ENCODE measurements at regions not wholly inside any gene's neighbourhood (a gene's known extent, or its start where the extent isn't known, plus 50 kb on each side); places are given as distances from the start of the nearest gene placed in this dataset.

DNA sequence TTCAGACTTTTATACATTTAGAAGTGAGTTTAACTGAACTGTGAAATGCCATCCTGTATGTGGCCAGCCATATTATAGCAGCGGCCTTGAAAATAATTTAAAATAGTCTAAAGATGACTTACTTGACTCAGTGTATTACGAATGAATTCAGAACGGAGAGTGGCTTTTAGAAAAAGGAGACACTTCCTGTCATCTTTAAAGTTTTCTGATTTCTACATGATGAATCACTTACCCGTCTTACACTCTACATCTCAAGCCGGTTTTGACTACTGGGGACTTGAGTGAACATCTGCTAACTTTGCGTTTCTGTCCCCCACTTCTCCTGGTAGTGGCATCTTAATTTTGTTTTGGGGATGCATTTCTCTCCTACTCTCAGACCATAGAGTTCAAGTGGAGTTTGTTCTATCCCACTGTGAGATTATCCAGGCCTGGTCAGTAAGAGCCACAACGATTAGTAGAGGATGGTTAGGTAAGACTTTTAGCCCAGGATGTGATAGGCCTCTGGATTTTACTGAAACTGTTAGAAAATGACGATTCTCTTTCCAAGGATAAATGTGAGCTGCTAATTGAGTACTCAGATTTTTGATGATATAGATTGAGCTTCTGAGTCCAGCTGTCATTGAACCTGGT, 175.4 kb upstream of the CADPS start:
- H4K5ac ChIP-seq (ENCODE audit: insufficient read length, low read depth, low read length): no peak overlapping the region
- H3K14ac ChIP-seq (ENCODE audit: insufficient read length): no peak overlapping the region
- H3K23ac ChIP-seq (ENCODE audit: insufficient read length): no peak overlapping the region
- no peak overlapping the region for H4K8ac ChIP-seq (ENCODE audit: extremely low read depth, insufficient read depth, low read length)
- no peak overlapping the region for H3K4me3 ChIP-seq (ENCODE audit: extremely low read depth in 1 of 4, insufficient read depth in 2 of 4, low read depth in 3 of 4, low read length in 4 of 4)
- 80% methylated on average over 8 of the region's 8 CpGs; no CpG with 5 or more reads in 1 of the 2 experiments for WGBS, 2 experiments (ENCODE audit: extremely low coverage in 1 of 2, insufficient coverage in 1 of 2, insufficient read length in 1 of 2, insufficient replicate concordance in 2 of 2, low coverage in 1 of 2, low lambda C conversion rate in 2 of 2, missing lambda C conversion rate in 1 of 2)
- FAIRE-seq: no peak
- no peak for DNase-seq (ENCODE audit: low read depth in 1 of 2, low spot score in 2 of 2)
- H2AK5ac ChIP-seq (ENCODE audit: low read depth, low read length): no peak overlapping the region
- H2AFZ ChIP-seq (ENCODE audit: low read length): no peak overlapping the region
- H3K9me3 ChIP-seq (ENCODE audit: insufficient read depth in 2 of 2, low read depth in 1 of 2, low read length in 1 of 2): no peaks in the 10 kb centered on the region
- H3K4ac ChIP-seq (replicated peaks; ENCODE audit: insufficient read length, low read depth, low read length): no peak overlapping the region
- no peak for TF ChIP-seq KDM4A (IDR thresholded peaks at IDR 0.05; ENCODE audit: low read depth, low read length, severe bottlenecking)
- no peak for TF ChIP-seq RFX5 (IDR thresholded peaks at IDR 0.05; ENCODE audit: borderline replicate concordance, low read depth, low read length)
- no peak for TF ChIP-seq USF2 (IDR thresholded peaks at IDR 0.05; ENCODE audit: low read length)
- TF ChIP-seq CREB1 (IDR thresholded peaks at IDR 0.05): no peak
- TF ChIP-seq NANOG (IDR thresholded peaks at IDR 0.05; ENCODE audit: insufficient read depth, low read depth, low read length, poor library complexity, severe bottlenecking): no peak
- TF ChIP-seq POLR2A (IDR thresholded peaks at IDR 0.05; ENCODE audit: control extremely low read depth in 1 of 2, low read depth in 2 of 2, low read length in 2 of 2): no peak
- TF ChIP-seq ATF2 (IDR thresholded peaks at IDR 0.05; ENCODE audit: low read length): no peak
- H3K18ac ChIP-seq (ENCODE audit: extremely low read depth, low read length): no peak overlapping the region
- ChIA-PET CTCF (ENCODE audit: partially characterized antibody) (no interaction called here), POLR2A (ENCODE audit: partially characterized antibody) (interaction anchor here (1.7 kb wide), 1 partner anchor 7 kb away, joined by 4 read pairs; no protein-coding TSS in a partner anchor)
- no peak overlapping the region for H2BK120ac ChIP-seq (replicated peaks; ENCODE audit: low read depth, low read length)
- H2BK20ac ChIP-seq (ENCODE audit: low read length): no peak overlapping the region
- no peak overlapping the region for H3K4me2 ChIP-seq (ENCODE audit: insufficient read depth in 1 of 2, low read depth in 2 of 2, low read length in 2 of 2)
- H2BK15ac ChIP-seq (ENCODE audit: low read length): no peak overlapping the region
- H3K4me1 ChIP-seq (replicated peaks in 1 of 4; ENCODE audit: control insufficient read depth in 3 of 4, insufficient read depth in 4 of 4, low read length in 3 of 4): peaks cover 0 to 6% (median 1%) of the 10 kb centered on the region in 4 experiments; a peak in 2 of 7 replicates
- H3K56ac ChIP-seq (replicated peaks; ENCODE audit: insufficient read length, low read depth, low read length): no peak overlapping the region
- H4K91ac ChIP-seq (replicated peaks; ENCODE audit: insufficient read length, low read length): no peak overlapping the region
- H3K27ac ChIP-seq (ENCODE audit: low read depth, low read length): no peak overlapping the region
- no peak overlapping the region for H3K9ac ChIP-seq (replicated peaks in 1 of 4; ENCODE audit: extremely low read depth in 1 of 4, low read depth in 3 of 4, low read length in 3 of 4)
- H3K79me2 ChIP-seq (ENCODE audit: control insufficient read depth in 1 of 2, insufficient read depth in 2 of 2, low read length in 2 of 2): no peaks in the 10 kb centered on the region
- H4K20me1 ChIP-seq (replicated peaks in 1 of 2; ENCODE audit: control insufficient read depth in 1 of 2, insufficient read depth in 2 of 2, low read length in 2 of 2): peaks cover 0 to 2% of the 10 kb centered on the region in 2 experiments
- no peak overlapping the region for H2BK12ac ChIP-seq (ENCODE audit: low read depth, low read length)
- H3K23me2 ChIP-seq (ENCODE audit: low read depth, low read length): no peaks in the 10 kb centered on the region
- no peaks in the 10 kb centered on the region; the same call in 1 of the 2 replicates for H3K79me1 ChIP-seq (ENCODE audit: low read depth, low read length)
- H3K36me3 ChIP-seq (ENCODE audit: control insufficient read depth in 2 of 4, insufficient read depth in 4 of 4, low read length in 3 of 4): no peaks in the 10 kb centered on the region
- no peaks in the 10 kb centered on the region for H3K27me3 ChIP-seq (replicated peaks in 1 of 4; ENCODE audit: control insufficient read depth in 3 of 4, extremely low read depth in 1 of 4, insufficient read depth in 3 of 4, low read length in 3 of 4)
- no peak overlapping the region for H2BK5ac ChIP-seq (ENCODE audit: low read depth, low read length)
